ENCODE measurements at regions not wholly inside any gene's neighbourhood (a gene's known extent, or its start where the extent isn't known, plus 50 kb on each side); places are given as distances from the start of the nearest gene placed in this dataset.
A peak's percentile ranks its signal among the peaks of the same experiment; 100 is the strongest.

DNA sequence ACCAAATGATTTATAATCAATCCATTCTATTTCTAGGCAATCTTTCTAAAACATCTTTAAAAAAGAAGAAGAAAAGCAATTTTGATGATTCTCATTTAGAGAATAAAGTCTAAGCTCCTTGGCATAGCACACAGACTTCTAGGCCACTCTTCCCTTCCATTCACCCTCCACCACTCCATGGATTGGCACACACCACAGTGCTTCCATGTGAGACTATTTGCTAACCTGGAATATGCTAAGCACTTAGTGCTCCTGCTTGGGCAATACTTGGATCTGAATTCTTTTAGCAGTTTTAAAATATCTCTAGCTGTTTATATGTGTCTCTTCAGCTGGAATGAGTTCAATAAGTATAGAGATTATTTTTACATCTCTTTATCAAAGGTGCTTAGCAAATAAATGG, 177.6 kb upstream of the FBXL7 start:
- TF ChIP-seq, protein P1, sequence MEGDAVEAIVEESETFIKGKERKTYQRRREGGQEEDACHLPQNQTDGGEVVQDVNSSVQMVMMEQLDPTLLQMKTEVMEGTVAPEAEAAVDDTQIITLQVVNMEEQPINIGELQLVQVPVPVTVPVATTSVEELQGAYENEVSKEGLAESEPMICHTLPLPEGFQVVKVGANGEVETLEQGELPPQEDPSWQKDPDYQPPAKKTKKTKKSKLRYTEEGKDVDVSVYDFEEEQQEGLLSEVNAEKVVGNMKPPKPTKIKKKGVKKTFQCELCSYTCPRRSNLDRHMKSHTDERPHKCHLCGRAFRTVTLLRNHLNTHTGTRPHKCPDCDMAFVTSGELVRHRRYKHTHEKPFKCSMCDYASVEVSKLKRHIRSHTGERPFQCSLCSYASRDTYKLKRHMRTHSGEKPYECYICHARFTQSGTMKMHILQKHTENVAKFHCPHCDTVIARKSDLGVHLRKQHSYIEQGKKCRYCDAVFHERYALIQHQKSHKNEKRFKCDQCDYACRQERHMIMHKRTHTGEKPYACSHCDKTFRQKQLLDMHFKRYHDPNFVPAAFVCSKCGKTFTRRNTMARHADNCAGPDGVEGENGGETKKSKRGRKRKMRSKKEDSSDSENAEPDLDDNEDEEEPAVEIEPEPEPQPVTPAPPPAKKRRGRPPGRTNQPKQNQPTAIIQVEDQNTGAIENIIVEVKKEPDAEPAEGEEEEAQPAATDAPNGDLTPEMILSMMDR (conservative IDR thresholded peaks at IDR 0.05), result no peak

DNA sequence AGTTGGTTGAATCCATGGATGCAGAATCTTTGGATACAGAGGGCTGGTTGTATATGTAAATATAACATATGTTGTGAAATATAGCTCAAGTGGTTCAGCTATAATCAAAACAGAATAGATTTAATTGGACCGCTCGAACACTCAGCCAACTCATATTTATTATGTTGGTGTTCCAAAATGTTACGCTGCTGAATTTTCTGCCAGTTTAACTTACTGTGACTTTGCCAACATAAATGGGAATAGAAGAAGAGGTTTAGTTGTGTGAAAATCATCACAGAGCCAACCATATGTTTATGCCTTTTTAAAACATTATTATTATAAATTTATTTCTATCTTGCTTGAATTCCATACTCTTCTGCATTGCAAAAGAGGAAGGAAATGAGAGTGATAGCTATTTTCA, 178.2 kb upstream of the FBXL7 start:
- TF ChIP-seq, protein P1 (conservative IDR thresholded peaks at IDR 0.05), result no peak
- H3K27ac ChIP-seq, result no peak overlapping the region

More for the DNA sequence above, 177.6 kb upstream of the FBXL7 start:
- no peak overlapping the region for H3K27ac ChIP-seq

DNA sequence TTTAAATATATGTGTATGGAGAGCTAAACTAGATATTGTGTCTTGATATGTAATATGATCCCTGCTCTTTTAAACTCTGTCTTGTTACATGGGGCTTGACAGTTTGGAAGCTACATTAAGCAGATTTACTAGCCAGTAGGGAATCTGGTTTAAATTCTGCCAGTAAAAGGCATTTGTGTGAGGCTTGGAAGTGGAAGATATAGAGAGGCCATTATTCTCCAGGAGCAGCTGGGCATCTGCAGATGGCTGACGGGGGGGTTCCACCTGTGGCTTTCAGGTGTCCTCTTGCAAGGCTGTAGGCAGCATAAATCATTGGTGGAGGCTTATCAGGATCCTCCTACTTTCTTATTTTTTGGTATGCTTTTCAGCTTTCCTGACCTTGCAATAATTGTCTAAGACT, 179.1 kb upstream of the FBXL7 start:
- no peak overlapping the region for H3K27ac ChIP-seq
- TF ChIP-seq, protein P1 (conservative IDR thresholded peaks at IDR 0.05), result no peak

DNA sequence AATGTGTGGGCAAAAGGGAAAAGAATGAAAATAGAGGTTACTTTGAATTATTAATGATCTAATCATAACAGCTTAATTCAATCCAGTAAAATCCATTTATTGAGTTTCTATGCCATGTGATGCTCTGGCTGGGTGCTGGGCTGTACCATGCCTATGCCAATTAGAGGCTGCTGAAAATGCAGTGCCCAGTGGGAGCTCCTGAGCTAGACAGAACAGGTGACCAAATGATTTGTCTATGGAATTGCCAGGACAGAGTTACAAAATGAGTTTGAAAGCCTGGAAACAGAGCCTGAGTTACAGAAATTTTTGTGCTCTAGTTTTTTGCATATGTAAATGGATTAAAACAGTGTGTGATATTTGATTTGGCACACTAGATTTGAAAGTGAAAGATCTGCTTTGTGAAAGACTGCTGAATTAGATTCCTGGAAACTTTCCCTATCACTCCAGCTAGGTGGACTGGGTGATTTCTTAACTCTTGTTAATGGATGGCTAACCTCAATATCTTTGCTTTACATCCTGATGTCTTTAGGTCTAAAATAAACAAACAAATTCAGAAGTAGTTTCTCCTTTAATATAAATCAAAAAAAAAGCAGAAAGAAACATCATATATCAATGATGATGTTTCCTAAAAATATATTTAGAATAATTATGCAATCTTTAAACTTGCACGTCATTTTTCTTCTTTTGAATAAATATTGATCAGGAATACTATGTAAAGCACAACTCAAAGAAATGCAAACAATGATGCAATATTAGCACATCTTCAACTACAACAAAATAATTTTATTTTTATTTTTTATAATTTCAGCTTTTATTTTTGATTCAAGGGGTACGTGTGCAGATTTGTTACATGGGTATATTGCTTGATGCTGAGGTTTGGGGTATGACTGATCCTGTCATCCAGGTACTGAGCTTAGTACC, 194.8 kb upstream of the FBXL7 start:
- no peak overlapping the region for H3K27ac ChIP-seq
- TF ChIP-seq, protein P1 (conservative IDR thresholded peaks at IDR 0.05), result no peak

DNA sequence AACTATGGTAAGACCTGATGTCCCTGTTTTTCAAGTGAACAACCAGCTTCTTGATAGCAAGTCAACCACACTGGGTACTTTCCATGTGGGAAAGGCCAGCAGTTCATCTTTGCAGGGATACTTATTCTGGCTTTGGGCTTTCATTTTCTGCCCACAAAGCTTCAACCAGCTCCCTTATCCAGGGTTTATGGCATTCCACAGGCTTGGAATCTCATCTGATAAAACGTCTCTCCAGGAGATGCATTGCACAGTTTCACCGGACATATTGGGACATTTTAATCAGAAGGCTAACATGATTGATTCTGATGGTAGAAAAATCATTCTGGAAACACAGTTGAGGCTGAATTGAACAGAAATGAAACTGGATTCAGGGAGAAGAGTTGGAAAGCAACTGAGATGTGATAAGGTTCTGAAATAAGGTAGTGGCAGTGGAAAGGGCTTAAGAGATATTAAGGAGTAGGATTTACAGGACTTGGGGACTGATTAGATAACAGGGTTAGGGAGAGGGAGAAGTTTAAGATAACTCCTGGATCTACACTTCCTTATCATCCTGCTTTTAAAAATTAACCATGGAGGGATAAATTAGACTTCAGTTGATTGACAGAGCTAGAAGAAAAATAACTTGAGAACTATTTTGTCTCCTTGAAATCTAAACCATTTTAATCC, 195.8 kb upstream of the FBXL7 start:
- TF ChIP-seq, protein P1 (conservative IDR thresholded peaks at IDR 0.05), result no peak
- no peak overlapping the region for H3K27ac ChIP-seq

DNA sequence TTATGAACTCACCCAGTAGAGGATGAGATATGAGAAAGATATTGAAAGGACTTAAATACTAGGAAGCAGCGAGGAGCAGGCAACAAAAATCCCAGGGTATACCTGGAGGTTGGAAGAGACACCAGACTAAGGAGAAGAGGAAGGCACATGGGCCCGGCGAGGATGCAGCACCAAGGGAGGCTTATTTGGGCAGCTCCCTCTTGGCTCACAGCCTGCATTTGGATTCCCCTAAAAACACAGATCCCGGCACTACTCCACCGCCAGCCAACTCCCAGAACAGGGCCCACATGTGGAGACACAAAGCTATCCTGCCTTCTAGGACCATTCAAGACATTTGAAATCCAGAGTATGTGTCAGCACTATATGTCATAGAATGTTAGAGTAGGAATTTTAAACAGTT, 199.8 kb upstream of the FBXL7 start:
- TF ChIP-seq, protein P1 (conservative IDR thresholded peaks at IDR 0.05), result no peak
- H3K27ac ChIP-seq, result no peak overlapping the region

DNA sequence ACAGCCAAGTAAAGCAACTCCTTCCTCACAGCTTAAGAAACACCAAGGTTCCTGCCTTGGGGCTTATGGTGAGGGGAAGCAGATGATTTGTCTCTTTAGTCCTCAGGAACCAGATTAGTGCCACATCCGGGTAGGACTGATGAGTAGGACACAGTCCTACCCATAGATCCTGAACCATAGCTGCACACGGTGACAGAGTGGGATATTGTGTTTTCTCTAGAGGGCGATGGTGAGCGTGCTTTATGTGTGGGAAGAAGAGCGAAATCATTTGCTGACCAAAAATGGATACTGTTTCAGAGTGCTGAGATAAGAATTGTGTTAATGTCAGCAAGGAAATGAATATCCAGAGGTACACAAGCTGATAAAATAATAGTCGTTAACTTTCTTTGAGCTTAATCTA, 209.0 kb upstream of the FBXL7 start:
- H3K27ac ChIP-seq, result no peak overlapping the region
- TF ChIP-seq, protein P1 (conservative IDR thresholded peaks at IDR 0.05), result peak; percentile 25; the same call in 1 of the 2 replicates

All from VCaP (cell line).